LNCAP (cell line): ENCODE measurements at regions not wholly inside any gene's neighbourhood (a gene's known extent, or its start where the extent isn't known, plus 50 kb on each side); places are given as distances from the start of the nearest gene placed in this dataset.

Source experiments
- TF ChIP-seq, protein P1 (sequence below): fragments of 450-650 bp; IDR thresholded peaks from 2 replicates; pipeline ENCODE4 v1.5.1; 2017; ENCODE audit warnings: mild to moderate bottlenecking

DNA sequence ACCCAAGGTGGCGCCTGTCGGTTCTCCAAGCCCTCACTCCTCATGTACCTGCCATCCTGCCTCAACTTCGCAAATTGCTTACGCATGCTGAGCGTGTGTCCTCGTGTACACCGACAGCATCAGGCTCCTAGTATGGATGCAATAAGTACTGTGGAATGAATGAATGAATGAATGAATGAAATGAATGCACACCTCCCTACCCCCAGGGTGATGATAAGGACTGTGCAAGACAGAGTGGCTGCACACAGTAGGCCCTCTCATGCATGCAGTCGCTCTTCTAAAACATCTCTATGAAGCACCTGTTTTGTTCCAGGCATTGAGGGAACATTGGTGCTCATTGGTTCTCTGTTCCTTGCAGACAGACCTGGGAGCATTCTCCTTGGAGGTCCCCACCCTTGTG is 49.8 kb upstream of the H6PD start:
- TF ChIP-seq, protein P1, sequence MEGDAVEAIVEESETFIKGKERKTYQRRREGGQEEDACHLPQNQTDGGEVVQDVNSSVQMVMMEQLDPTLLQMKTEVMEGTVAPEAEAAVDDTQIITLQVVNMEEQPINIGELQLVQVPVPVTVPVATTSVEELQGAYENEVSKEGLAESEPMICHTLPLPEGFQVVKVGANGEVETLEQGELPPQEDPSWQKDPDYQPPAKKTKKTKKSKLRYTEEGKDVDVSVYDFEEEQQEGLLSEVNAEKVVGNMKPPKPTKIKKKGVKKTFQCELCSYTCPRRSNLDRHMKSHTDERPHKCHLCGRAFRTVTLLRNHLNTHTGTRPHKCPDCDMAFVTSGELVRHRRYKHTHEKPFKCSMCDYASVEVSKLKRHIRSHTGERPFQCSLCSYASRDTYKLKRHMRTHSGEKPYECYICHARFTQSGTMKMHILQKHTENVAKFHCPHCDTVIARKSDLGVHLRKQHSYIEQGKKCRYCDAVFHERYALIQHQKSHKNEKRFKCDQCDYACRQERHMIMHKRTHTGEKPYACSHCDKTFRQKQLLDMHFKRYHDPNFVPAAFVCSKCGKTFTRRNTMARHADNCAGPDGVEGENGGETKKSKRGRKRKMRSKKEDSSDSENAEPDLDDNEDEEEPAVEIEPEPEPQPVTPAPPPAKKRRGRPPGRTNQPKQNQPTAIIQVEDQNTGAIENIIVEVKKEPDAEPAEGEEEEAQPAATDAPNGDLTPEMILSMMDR = no peak
